ENCODE measurements at regions not wholly inside any gene's neighbourhood (a gene's known extent, or its start where the extent isn't known, plus 50 kb on each side); places are given as distances from the start of the nearest gene placed in this dataset.
"Not testable (repeated sequence)": the region's sequence is repeated elsewhere in the genome, so short reads cannot be mapped to it uniquely, and the experiment has no call there.

GRCh38 chr12:47610686-47611252 is 95.1 kb downstream of the RPAP3 start:
- no peak for DNase-seq (ENCODE audit: low read depth in 3 of 3, low spot score in 2 of 3)

GRCh38 chr12:47609806-47610205 is 96.0 kb downstream of the RPAP3 start:
- DNase-seq (ENCODE audit: low read depth in 3 of 3, low spot score in 2 of 3) = no peak

GRCh38 chr12:47608671-47609070 is 97.2 kb downstream of the RPAP3 start:
- DNase-seq (ENCODE audit: low read depth in 3 of 3, low spot score in 2 of 3) = not testable (repeated sequence)

- no peak for DNase-seq (ENCODE audit: low read depth in 3 of 3, low spot score in 2 of 3)
Observed at GRCh38 chr12:47604221-47604873, 101.5 kb downstream of the RPAP3 start.

- DNase-seq (ENCODE audit: low read depth in 3 of 3, low spot score in 2 of 3) = no peak
Observed at GRCh38 chr12:47602949-47603558, 102.8 kb downstream of the RPAP3 start.

- peak in 1 of 3 donors; percentile 23 for DNase-seq (ENCODE audit: low read depth in 3 of 3, low spot score in 2 of 3)
Observed at GRCh38 chr12:47602325-47602724, 103.5 kb downstream of the RPAP3 start.

- no peak for DNase-seq (ENCODE audit: low read depth in 3 of 3, low spot score in 2 of 3)
Observed at GRCh38 chr12:47601071-47601470, 104.8 kb downstream of the RPAP3 start.

- DNase-seq (ENCODE audit: low read depth in 3 of 3, low spot score in 2 of 3) = no peak
Observed at GRCh38 chr12:47591795-47592194, 114.0 kb downstream of the RPAP3 start.

GRCh38 chr12:47591361-47591791 is 114.5 kb downstream of the RPAP3 start:
- peak in 2 of 3 donors; percentile 25 to 40 for DNase-seq (ENCODE audit: low read depth in 3 of 3, low spot score in 2 of 3)

GRCh38 chr12:47590771-47591360 is 115.0 kb downstream of the RPAP3 start:
- peak in 1 of 3 donors; percentile 10 for DNase-seq (ENCODE audit: low read depth in 3 of 3, low spot score in 2 of 3)

- no peak for DNase-seq (ENCODE audit: low read depth in 3 of 3, low spot score in 2 of 3)
Observed at GRCh38 chr12:47586952-47587669, 118.7 kb downstream of the RPAP3 start.

GRCh38 chr12:47585507-47585906 is 120.3 kb downstream of the RPAP3 start:
- no peak for DNase-seq (ENCODE audit: low read depth in 3 of 3, low spot score in 2 of 3)

- no peak for DNase-seq (ENCODE audit: low read depth in 3 of 3, low spot score in 2 of 3)
Observed at GRCh38 chr12:47578836-47579235, 127.0 kb downstream of the RPAP3 start.

GRCh38 chr12:47577206-47577989 is 128.4 kb downstream of the RPAP3 start:
- DNase-seq (ENCODE audit: low read depth in 3 of 3, low spot score in 2 of 3) = no peak

- no peak for DNase-seq (ENCODE audit: low read depth in 3 of 3, low spot score in 2 of 3)
Observed at GRCh38 chr12:47576289-47576945, 129.4 kb downstream of the RPAP3 start.

GRCh38 chr12:47574252-47575021 is 131.4 kb downstream of the RPAP3 start:
- DNase-seq (ENCODE audit: low read depth in 3 of 3, low spot score in 2 of 3) = no peak

- DNase-seq (ENCODE audit: low read depth in 3 of 3, low spot score in 2 of 3) = no peak
Observed at GRCh38 chr12:47573146-47573659, 132.6 kb downstream of the RPAP3 start.

GRCh38 chr12:47570151-47570550 is 135.7 kb downstream of the RPAP3 start:
- DNase-seq (ENCODE audit: low read depth in 3 of 3, low spot score in 2 of 3) = no peak

GRCh38 chr12:47562201-47562600 is 143.6 kb downstream of the RPAP3 start:
- DNase-seq (ENCODE audit: low read depth in 3 of 3, low spot score in 2 of 3) = no peak
